AG04450 (cell line): ENCODE measurements at regions not wholly inside any gene's neighbourhood (a gene's known extent, or its start where the extent isn't known, plus 50 kb on each side); places are given as distances from the start of the nearest gene placed in this dataset.

ENCODE experiments used
- CTCF ChIA-PET: fragments of 300-600, 350-600 bp; formaldehyde crosslinking; extraction: SDS; loops from one replicate; lab custom pipeline; 2022; ENCODE audit warnings: antibody characterized with exemption, inconsistent platforms; lab: Charles Lee
- POLR2A ChIA-PET: fragments of 350-600 bp; formaldehyde crosslinking; extraction: SDS; loops from one replicate; lab custom pipeline; 2021; ENCODE audit warnings: antibody characterized with exemption, inconsistent platforms; lab: Yijun Ruan, JAX
- DNase-seq: peaks from one replicate; pipeline ENCODE4 v3.0.0-alpha.2; 2011; ENCODE audit warnings: low read depth, low spot score
- H3K27ac ChIP-seq: one replicate; pipeline ENCODE4 v1.5.1; 2012; ENCODE audit warnings: low read depth, low read length, control low read depth
- H3K27me3 ChIP-seq: one replicate; pipeline ENCODE4 v1.6.0; 2012; ENCODE audit warnings: low read length; ENCODE audit not compliant: control insufficient read depth, insufficient read depth
- H3K4me3 ChIP-seq: 2 replicates; pipeline ENCODE4 v1.5.1; 2011; ENCODE audit warnings: mild to moderate bottlenecking, low read depth, low read length, control low read depth
- H3K9me3 ChIP-seq: 2 replicates; pipeline ENCODE4 v1.5.1; 2012; ENCODE audit warnings: low read length; ENCODE audit not compliant: control insufficient read depth, insufficient read depth
- CTCF ChIP-seq: IDR thresholded peaks from 2 replicates; pipeline ENCODE4 v1.5.1; 2011; ENCODE audit warnings: low read depth, low read length, control low read depth, inconsistent platforms

GRCh38 chr13:75101348-75101747, 380.6 kb downstream of the TBC1D4 start:
- Histone ChIP-seq H3K27me3 (no peaks in the 10 kb centered on the region), H3K9me3 (no peaks in the 10 kb centered on the region), H3K27ac (no peak overlapping the region), H3K4me3 (no peak overlapping the region)
- ChIA-PET CTCF (no interaction called here), POLR2A (no interaction called here)
- TF ChIP-seq CTCF, result no peak
- DNase-seq, result no peak

GRCh38 chr13:75092143-75092542, 389.8 kb downstream of the TBC1D4 start:
- ChIA-PET CTCF (no interaction called here), POLR2A (no interaction called here)
- Histone ChIP-seq H3K9me3 (no peaks in the 10 kb centered on the region), H3K27me3 (no peaks in the 10 kb centered on the region), H3K27ac (no peak overlapping the region), H3K4me3 (no peak overlapping the region)
- no peak for TF ChIP-seq CTCF
- no peak for DNase-seq

DNA sequence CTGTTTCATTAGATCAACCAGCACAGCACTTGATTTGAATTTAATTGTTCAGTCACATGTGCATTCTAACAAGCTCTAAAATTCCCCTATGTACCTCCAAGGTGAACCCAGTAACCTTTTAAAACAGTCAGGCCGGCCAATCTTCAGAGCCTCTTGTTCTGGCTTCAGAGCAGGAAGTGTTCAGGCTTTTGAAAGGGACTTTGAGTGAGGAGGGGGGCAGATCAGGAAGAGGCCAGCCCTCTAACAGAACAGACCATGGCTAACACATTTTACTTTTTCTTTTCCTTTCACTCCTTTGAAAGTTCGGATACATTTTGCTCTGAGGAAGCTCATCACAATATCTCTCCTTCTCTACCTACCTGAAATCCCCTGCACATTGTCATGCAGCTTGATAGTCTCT, 390.3 kb downstream of the TBC1D4 start:
- ChIA-PET POLR2A (no interaction called here), CTCF (no interaction called here)
- Histone ChIP-seq H3K9me3 (no peaks in the 10 kb centered on the region), H3K27ac (no peak overlapping the region), H3K27me3 (no peaks in the 10 kb centered on the region), H3K4me3 (no peak overlapping the region)
- TF ChIP-seq CTCF, result no peak
- no peak for DNase-seq

DNA sequence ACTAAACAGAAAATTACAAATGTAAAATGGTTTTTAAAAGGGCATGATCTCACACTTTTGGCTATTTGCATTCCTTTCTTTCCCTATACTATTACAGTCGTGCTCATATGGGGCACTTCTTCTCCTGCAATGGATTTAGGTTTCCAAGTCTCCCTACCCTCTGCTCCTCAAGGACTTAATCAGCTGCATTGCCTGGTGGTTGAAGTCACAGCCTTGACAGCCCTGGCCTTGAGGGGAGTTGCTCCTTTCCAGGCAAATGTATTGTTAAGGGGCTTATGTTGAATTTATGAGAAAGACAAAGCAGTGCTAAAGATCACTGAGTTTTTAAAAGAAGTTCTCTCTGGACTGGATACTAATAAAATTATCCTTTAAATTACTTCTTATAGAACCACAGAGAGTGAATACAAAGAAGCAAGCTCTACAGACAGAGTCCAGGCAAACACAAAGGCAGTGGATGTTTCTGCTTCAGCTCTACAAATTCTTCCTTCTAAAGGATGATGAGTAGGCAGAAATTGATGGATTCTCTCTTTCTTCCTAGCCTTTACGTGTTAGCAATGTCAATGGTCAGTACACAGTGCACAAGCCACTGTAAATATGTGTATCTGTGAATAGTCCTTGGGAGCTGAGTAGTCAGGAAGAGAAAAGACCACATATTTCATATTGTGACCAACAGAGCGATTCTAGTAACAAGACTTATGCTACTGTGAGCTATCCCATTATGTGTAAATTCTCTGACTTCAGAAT, 390.9 kb downstream of the TBC1D4 start:
- Histone ChIP-seq H3K9me3 (no peaks in the 10 kb centered on the region), H3K27ac (no peak overlapping the region), H3K27me3 (no peaks in the 10 kb centered on the region), H3K4me3 (no peak overlapping the region)
- DNase-seq, result no peak
- ChIA-PET POLR2A (no interaction called here), CTCF (no interaction called here)
- TF ChIP-seq CTCF, result no peak

DNA sequence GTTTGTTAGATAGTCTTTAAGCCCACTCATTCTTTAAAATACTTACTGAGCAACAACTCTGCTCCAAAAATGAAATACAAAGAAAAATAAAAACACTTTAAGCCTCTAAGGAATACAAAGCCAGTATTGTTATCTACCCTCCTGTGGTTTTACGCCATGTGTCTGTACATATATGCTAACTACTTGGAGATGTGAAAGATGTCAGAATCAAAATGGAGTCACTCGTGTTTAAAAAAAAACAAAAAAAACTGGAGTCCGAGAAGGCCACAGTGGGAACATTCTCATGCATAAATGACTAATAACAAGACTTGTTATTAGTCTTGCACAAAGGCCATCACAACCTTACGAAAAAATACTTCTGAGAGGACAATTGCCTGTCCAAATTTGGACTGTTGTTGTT, 393.1 kb downstream of the TBC1D4 start:
- CTCF ChIA-PET, result no interaction called here
- H3K9me3 ChIP-seq, result no peaks in the 10 kb centered on the region
- DNase-seq, result no peak
- H3K27me3 ChIP-seq, result no peaks in the 10 kb centered on the region
- H3K27ac ChIP-seq, result no peak overlapping the region
- no peak overlapping the region for H3K4me3 ChIP-seq
- TF ChIP-seq CTCF, result no peak
- POLR2A ChIA-PET, result no interaction called here
